H1 (cell line): ENCODE measurements at regions not wholly inside any gene's neighbourhood (a gene's known extent, or its start where the extent isn't known, plus 50 kb on each side); places are given as distances from the start of the nearest gene placed in this dataset.

Source experiments
- CTCF ChIA-PET: fragments of 300-600 bp; sonication (Branson Sonifier 250); formaldehyde crosslinking; loops from one replicate; lab custom pipeline; 2021; ENCODE audit not compliant: partially characterized antibody; lab: Charles Lee
- POLR2A ChIA-PET: fragments of 300-600 bp; sonication (Branson Sonifier 250); formaldehyde crosslinking; loops from one replicate; lab custom pipeline; 2021; ENCODE audit warnings: inconsistent platforms; ENCODE audit not compliant: partially characterized antibody; lab: Charles Lee
- DNase-seq, 2 experiments: peaks; one replicate each; pipeline versions ENCODE4 v3.0.0 to v3.0.0-alpha.2; 2010 to 2022; ENCODE audit warnings: low spot score in 2 of 2, low read depth in 1 of 2, mixed read lengths in 1 of 2
- FAIRE-seq: peaks from 2 replicates; lab custom pipeline; 2011; peaks lifted over from hg19 to GRCh38; lab: Jason Lieb, UNC
- H2AFZ ChIP-seq: 2 replicates; pipeline ENCODE4 v1.8.1; 2012; ENCODE audit warnings: low read length, inconsistent platforms
- H2AK5ac ChIP-seq: 2 replicates; pipeline ENCODE4 v1.6.1; 2013; ENCODE audit warnings: low read depth, low read length
- H2BK120ac ChIP-seq: replicated peaks from 2 replicates; pipeline ENCODE3; 2013; ENCODE audit warnings: low read depth, low read length, inconsistent platforms
- H2BK12ac ChIP-seq: 2 replicates; pipeline ENCODE4 v1.6.1; 2013; ENCODE audit warnings: low read depth, low read length
- H2BK15ac ChIP-seq: 2 replicates; pipeline ENCODE4 v1.6.1; 2013; ENCODE audit warnings: low read length
- H2BK20ac ChIP-seq: 2 replicates; pipeline ENCODE4 v1.6.1; 2013; ENCODE audit warnings: low read length
- H2BK5ac ChIP-seq: 2 replicates; pipeline ENCODE4 v1.6.1; 2013; ENCODE audit warnings: low read depth, low read length
- H3K14ac ChIP-seq: 2 replicates; pipeline ENCODE4 v1.6.1; 2013; ENCODE audit warnings: inconsistent platforms; ENCODE audit not compliant: insufficient read length
- H3K18ac ChIP-seq: 2 replicates; pipeline ENCODE4 v1.6.1; 2013; ENCODE audit warnings: low read length; ENCODE audit errors: extremely low read depth
- H3K23ac ChIP-seq: 2 replicates; pipeline ENCODE4 v1.6.1; 2013; ENCODE audit warnings: inconsistent platforms; ENCODE audit not compliant: insufficient read length
- H3K23me2 ChIP-seq: 2 replicates; pipeline ENCODE4 v1.6.1; 2013; ENCODE audit warnings: low read depth, low read length
- H3K27ac ChIP-seq: 2 replicates; pipeline ENCODE4 v1.6.1; 2011; ENCODE audit warnings: low read depth, low read length, inconsistent platforms
- H3K27me3 ChIP-seq, 4 experiments: replicated peaks in 1 of 4; 1 replicate in 1 of 4; 2 replicates in 3 of 4; pipeline versions ENCODE4 v1.6.1 to v1.8.1; 2011 to 2013; ENCODE audit warnings: low read length in 3 of 4, mild to moderate bottlenecking in 3 of 4, inconsistent platforms in 2 of 4, mixed read lengths in 2 of 4, moderate library complexity in 1 of 4; ENCODE audit not compliant: control insufficient read depth in 3 of 4, insufficient read depth in 3 of 4; ENCODE audit errors: extremely low read depth in 1 of 4
- H3K36me3 ChIP-seq, 4 experiments: 2 replicates each; pipeline versions ENCODE4 v1.6.1 to v1.8.1; 2011 to 2013; ENCODE audit warnings: mild to moderate bottlenecking in 4 of 4, low read length in 3 of 4, moderate library complexity in 2 of 4, control low read depth in 1 of 4, inconsistent platforms in 1 of 4; ENCODE audit not compliant: insufficient read depth in 4 of 4, control insufficient read depth in 2 of 4
- H3K4ac ChIP-seq: replicated peaks from 2 replicates; pipeline ENCODE3; 2013; ENCODE audit warnings: low read length, low read depth, mixed read lengths, inconsistent platforms; ENCODE audit not compliant: insufficient read length
- H3K4me1 ChIP-seq, 4 experiments: replicated peaks in 1 of 4; 1 replicate in 1 of 4; 2 replicates in 3 of 4; pipeline versions ENCODE4 v1.6.1 to v1.8.1; 2011 to 2013; ENCODE audit warnings: low read length in 3 of 4, inconsistent platforms in 2 of 4, mixed read lengths in 1 of 4; ENCODE audit not compliant: insufficient read depth in 4 of 4, control insufficient read depth in 3 of 4
- H3K4me2 ChIP-seq, 2 experiments: 2 replicates each; pipeline versions ENCODE4 v1.6.1 to v1.8.1; 2011 to 2013; ENCODE audit warnings: low read depth in 2 of 2, low read length in 2 of 2, control low read depth in 1 of 2, inconsistent platforms in 1 of 2, mild to moderate bottlenecking in 1 of 2; ENCODE audit not compliant: insufficient read depth in 1 of 2
- H3K4me3 ChIP-seq, 4 experiments: fragments of 200-600, 300-600 bp in 1 of 4; sonication (generic), shearing (Covaris generic), sonication (Bioruptor Twin) in 1 of 4; 2 replicates each; pipeline versions ENCODE4 v1.5.1 to v1.8.1; 2011 to 2016; ENCODE audit warnings: low read length in 4 of 4, low read depth in 3 of 4, control low read depth in 2 of 4, inconsistent platforms in 2 of 4, mild to moderate bottlenecking in 2 of 4, mixed read lengths in 1 of 4, moderate library complexity in 1 of 4; ENCODE audit not compliant: insufficient read depth in 2 of 4; ENCODE audit errors: extremely low read depth in 1 of 4
- H3K56ac ChIP-seq: replicated peaks from 2 replicates; pipeline ENCODE3; 2013; ENCODE audit warnings: low read depth, mild to moderate bottlenecking, mixed read lengths, low read length, inconsistent platforms; ENCODE audit not compliant: insufficient read length
- H3K79me1 ChIP-seq: 2 replicates; pipeline ENCODE4 v1.6.1; 2013; ENCODE audit warnings: low read depth, low read length, control low read depth
- H3K79me2 ChIP-seq, 2 experiments: 2 replicates each; pipeline versions ENCODE4 v1.6.1 to v1.8.1; 2012 to 2013; ENCODE audit warnings: low read length in 2 of 2, mild to moderate bottlenecking in 2 of 2, inconsistent platforms in 1 of 2; ENCODE audit not compliant: insufficient read depth in 2 of 2, control insufficient read depth in 1 of 2
- H3K9ac ChIP-seq, 4 experiments: replicated peaks in 1 of 4; 1 replicate in 1 of 4; 2 replicates in 3 of 4; pipeline versions ENCODE4 v1.6.1 to v1.8.1; 2011 to 2013; ENCODE audit warnings: low read depth in 3 of 4, low read length in 3 of 4, control low read depth in 2 of 4, mild to moderate bottlenecking in 2 of 4, moderate library complexity in 2 of 4, inconsistent platforms in 1 of 4; ENCODE audit errors: extremely low read depth in 1 of 4
- H3K9me3 ChIP-seq, 2 experiments: 2 replicates each; pipeline versions ENCODE4 v1.6.1 to v1.8.1; 2012 to 2013; ENCODE audit warnings: mild to moderate bottlenecking in 2 of 2, moderate library complexity in 2 of 2, control low read depth in 1 of 2, inconsistent platforms in 1 of 2, low read depth in 1 of 2, low read length in 1 of 2, mixed read lengths in 1 of 2; ENCODE audit not compliant: insufficient read depth in 2 of 2
- H4K20me1 ChIP-seq, 2 experiments: replicated peaks in 1 of 2; 2 replicates each; pipeline versions ENCODE3 to v1.8.1; 2011 to 2013; ENCODE audit warnings: inconsistent platforms in 2 of 2, low read length in 2 of 2, mild to moderate bottlenecking in 1 of 2; ENCODE audit not compliant: insufficient read depth in 2 of 2, control insufficient read depth in 1 of 2
- H4K5ac ChIP-seq: 2 replicates; pipeline ENCODE4 v1.6.1; 2013; ENCODE audit warnings: low read length, low read depth, mixed read lengths, inconsistent platforms; ENCODE audit not compliant: insufficient read length
- H4K8ac ChIP-seq: 2 replicates; pipeline ENCODE4 v1.8.0; 2013; ENCODE audit warnings: mild to moderate bottlenecking, moderate library complexity, low read length, inconsistent platforms; ENCODE audit not compliant: insufficient read depth; ENCODE audit errors: extremely low read depth
- H4K91ac ChIP-seq: replicated peaks from 2 replicates; pipeline ENCODE3; 2013; ENCODE audit warnings: low read length, mixed read lengths, inconsistent platforms; ENCODE audit not compliant: insufficient read length
- GABPA ChIP-seq: IDR thresholded peaks from 2 replicates; pipeline ENCODE4 v1.6.1; 2011; ENCODE audit warnings: mild to moderate bottlenecking, low read length, moderate library complexity, borderline replicate concordance; ENCODE audit not compliant: insufficient read depth
- WGBS, 2 experiments: shearing (Covaris generic) in 1 of 2; methylation state at CpG; one replicate each; pipeline versions ENCODE4 v1.1.6 to v1.1.7; 2013 to 2015; ENCODE audit warnings: low lambda C conversion rate in 2 of 2, mixed read lengths in 2 of 2, inconsistent platforms in 1 of 2, low coverage in 1 of 2, missing lambda C conversion rate in 1 of 2; ENCODE audit not compliant: insufficient replicate concordance in 2 of 2, insufficient coverage in 1 of 2, insufficient read length in 1 of 2; ENCODE audit errors: extremely low coverage in 1 of 2, missing lambda C conversion rate in 1 of 2; 5-methylcytosine and 5-hydroxymethylcytosine counted together

DNA sequence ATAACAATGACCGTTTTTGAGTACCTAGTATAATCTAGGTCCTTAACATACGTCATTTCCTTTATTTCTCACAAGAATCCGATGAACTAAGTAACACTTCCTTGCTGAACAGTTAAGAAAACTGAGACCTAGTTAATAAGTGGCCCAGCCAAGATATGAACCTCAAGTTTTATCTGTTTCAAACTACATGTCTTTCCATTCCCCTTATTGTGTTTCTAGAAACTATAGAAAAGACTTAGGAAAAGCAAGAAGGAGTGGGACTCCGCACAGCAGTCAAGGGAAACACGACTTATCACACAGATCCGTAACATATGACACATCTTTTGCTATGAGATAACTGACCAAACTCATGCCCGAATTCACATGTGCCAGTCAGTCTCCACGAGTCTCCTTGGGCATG is 221.2 kb upstream of the ADAMTS9 start:
- H3K36me3 ChIP-seq = no peaks in the 10 kb centered on the region
- H3K14ac ChIP-seq = no peak overlapping the region
- no peaks in the 10 kb centered on the region for H3K79me2 ChIP-seq
- POLR2A ChIA-PET = no interaction called here
- no peak overlapping the region for H2BK20ac ChIP-seq
- no peak overlapping the region for H2AFZ ChIP-seq
- H2AK5ac ChIP-seq = no peak overlapping the region
- FAIRE-seq = no peak
- H3K4me2 ChIP-seq = no peak overlapping the region
- H3K9me3 ChIP-seq = no peaks in the 10 kb centered on the region
- H4K91ac ChIP-seq = no peak overlapping the region
- no peak overlapping the region for H3K23ac ChIP-seq
- no peak overlapping the region for H3K27ac ChIP-seq
- no peak overlapping the region for H4K5ac ChIP-seq
- H3K79me1 ChIP-seq = no peaks in the 10 kb centered on the region
- H3K18ac ChIP-seq = no peak overlapping the region
- no peak overlapping the region for H2BK5ac ChIP-seq
- H2BK12ac ChIP-seq = no peak overlapping the region
- TF ChIP-seq GABPA = no peak
- H3K27me3 ChIP-seq = no peaks in the 10 kb centered on the region
- H4K20me1 ChIP-seq = no peaks in the 10 kb centered on the region
- 91% methylated on average over 8 of the region's 8 CpGs; no CpG with 5 or more reads in 1 of the 2 experiments for WGBS, 2 experiments
- H3K56ac ChIP-seq = no peak overlapping the region
- H3K4me1 ChIP-seq = peaks cover 0 to 8% (median 2%) of the 10 kb centered on the region in 4 experiments; a peak in 4 of 7 replicates
- H4K8ac ChIP-seq = no peak overlapping the region
- DNase-seq = no peak
- no peak overlapping the region for H3K4me3 ChIP-seq
- CTCF ChIA-PET = no interaction called here
- H3K23me2 ChIP-seq = no peaks in the 10 kb centered on the region
- no peak overlapping the region for H2BK120ac ChIP-seq
- no peak overlapping the region for H3K9ac ChIP-seq
- no peak overlapping the region for H2BK15ac ChIP-seq
- H3K4ac ChIP-seq = no peak overlapping the region
